ENCODE measurements at regions not wholly inside any gene's neighbourhood (a gene's known extent, or its start where the extent isn't known, plus 50 kb on each side); places are given as distances from the start of the nearest gene placed in this dataset.
"Not testable (repeated sequence)": the region's sequence is repeated elsewhere in the genome, so short reads cannot be mapped to it uniquely, and the experiment has no call there.

DNA sequence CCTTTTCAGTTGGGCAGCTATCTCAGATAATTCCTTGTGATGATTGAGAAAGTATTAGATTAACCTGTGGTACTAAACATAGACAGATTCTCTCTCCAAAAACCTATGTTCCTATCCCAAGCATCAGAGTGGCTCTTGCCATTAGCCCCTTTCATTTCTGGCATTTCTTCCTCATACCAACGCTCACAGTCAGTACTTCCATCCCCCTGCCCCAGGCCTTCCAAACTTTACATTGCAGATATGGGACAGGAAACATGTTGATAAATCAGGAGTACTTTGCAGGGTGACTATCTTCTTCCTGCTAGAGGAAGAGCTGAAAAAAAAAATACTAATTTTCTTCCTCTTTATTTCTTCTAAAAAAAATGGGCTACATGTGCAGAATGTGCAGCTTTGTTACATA lies 442.6 kb upstream of the RGMB start:
- no peak for DNase-seq

- no peak for DNase-seq
Measured at GRCh38 chr5:98333921-98334320, 439.5 kb upstream of the RGMB start.

- DNase-seq = no peak
Measured at GRCh38 chr5:98334946-98335345, 438.5 kb upstream of the RGMB start.

GRCh38 chr5:98339141-98339848 lies 434.2 kb upstream of the RGMB start:
- DNase-seq = no peak

DNA sequence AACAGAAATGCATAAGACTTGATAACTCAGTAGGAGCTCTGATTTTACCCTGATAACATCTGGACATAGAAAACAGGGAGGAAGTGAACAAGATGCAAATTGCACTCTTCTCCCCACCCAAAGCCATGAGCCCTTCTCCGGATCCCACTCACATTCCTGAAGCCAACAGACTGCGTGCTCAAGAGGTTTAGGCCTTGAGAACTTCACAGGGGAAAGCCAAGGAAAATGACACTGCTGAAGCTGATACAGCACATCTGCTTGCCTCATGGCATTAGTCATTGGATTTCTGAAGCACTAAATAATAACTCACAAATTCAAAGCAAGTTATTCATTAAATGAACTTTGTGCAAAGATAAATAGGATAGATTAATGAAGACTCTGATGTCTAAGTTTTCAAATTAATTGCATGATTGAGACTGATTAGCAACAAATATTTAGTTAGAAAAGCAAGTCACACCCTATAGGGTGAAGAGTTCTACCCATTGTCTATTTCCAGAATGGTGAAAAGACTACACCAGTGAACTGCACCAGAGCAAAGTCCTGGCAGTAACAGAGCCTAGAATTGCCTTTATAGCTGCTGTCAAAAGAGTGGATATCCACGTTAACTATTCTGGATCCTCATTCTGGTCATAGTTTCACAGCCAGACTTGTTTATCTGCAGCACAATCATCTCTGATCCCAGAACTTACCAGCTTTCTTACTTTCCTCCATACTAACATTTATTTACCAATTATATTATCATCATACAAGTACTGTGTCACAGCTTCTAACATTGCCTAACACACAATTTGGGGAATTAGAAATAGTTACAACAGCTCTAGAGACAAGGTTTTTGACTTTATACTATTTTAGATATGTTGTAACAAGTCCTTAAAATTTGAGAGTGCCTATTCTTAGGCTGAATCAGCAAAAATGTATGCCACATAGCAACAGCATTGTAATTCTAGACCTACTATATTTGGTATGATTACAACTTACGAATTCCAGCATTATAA lies 432.1 kb upstream of the RGMB start:
- DNase-seq = no peak

GRCh38 chr5:98342958-98343660 lies 430.4 kb upstream of the RGMB start:
- not testable (repeated sequence) for DNase-seq

GRCh38 chr5:98349251-98349989 lies 424.0 kb upstream of the RGMB start:
- no peak for DNase-seq

- no peak for DNase-seq
Measured at GRCh38 chr5:98349990-98350365, 423.5 kb upstream of the RGMB start.

DNA sequence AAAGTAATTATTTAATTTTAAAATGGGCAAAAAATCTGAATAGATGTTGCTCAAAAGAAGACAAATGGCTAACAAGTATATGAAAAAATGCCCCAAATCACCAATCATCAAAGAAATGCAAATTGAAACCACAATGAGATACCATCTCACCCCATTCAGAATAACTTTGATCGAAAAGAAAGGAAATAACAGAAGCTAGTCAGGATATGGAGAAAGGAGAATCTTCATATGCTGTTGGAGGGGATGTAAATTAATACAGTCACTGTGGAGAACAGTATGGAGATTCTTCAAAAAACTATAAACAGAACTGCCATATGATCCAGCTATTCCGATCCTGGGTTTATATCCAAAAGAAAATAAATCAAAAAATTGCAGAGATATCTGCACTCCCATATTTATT lies 418.5 kb upstream of the RGMB start:
- no peak for DNase-seq

- DNase-seq = no peak
Measured at GRCh38 chr5:98360548-98360947, 412.9 kb upstream of the RGMB start.

- no peak for DNase-seq
Measured at GRCh38 chr5:98363157-98363556, 410.3 kb upstream of the RGMB start.

GRCh38 chr5:98364549-98364948 lies 408.9 kb upstream of the RGMB start:
- DNase-seq = no peak

- DNase-seq = peak; percentile 92
Measured at GRCh38 chr5:98365126-98365525, 408.3 kb upstream of the RGMB start.

DNA sequence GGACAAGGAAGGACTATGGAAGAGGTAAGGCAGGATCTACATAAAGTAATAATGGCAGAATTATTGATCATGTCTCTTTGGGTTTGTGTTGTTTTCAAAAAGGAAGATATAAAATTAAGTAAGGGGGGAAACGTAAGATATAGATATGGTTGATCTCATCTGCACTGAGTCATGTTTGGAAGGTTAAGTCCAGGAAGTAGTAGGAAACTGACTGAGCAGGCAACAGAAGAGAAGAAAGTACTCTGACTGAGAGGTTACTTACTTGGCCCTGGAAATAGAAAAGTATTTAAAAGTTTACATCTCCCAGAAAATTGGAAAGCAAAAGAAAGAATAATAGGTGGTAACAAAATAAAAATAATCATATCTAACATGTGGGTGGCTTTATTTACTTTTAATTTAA lies 405.3 kb upstream of the RGMB start:
- DNase-seq = no peak

GRCh38 chr5:98372351-98372750 lies 401.1 kb upstream of the RGMB start:
- DNase-seq = no peak

DNA sequence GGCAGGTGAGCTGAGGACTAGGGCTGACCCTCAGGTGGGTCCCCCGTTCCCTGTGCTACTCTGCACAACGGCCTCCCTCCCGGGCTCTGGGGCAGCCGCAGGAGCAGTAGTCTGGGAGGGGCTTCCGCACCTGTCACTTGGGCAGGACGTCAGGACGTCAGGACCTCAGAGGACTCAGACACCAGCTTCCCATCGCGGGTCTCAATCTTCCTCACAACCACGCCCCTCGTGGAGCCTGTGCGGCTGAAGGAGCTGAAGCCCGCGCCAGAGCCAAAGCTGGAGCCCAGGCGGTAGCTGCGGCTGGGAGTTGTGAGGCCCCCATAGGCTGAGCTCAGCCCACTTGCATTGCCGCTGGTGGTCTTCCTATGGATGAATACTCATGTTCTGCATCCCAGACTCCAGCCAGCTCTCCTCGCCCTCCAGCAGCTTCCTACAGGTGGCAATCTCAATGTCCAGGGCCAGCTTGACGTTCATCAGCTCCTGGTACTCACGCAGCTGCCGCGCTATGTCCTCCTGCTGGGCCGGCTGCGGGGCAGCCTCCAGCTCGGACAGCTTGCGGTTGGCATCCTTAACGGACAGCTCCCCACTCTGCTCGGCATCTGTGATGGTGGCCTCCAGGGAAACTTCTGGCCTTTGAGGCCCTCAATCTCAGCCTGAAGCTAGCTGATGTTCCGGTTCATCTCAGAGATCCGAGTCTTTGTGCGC lies 381.4 kb upstream of the RGMB start:
- DNase-seq = no peak

DNA sequence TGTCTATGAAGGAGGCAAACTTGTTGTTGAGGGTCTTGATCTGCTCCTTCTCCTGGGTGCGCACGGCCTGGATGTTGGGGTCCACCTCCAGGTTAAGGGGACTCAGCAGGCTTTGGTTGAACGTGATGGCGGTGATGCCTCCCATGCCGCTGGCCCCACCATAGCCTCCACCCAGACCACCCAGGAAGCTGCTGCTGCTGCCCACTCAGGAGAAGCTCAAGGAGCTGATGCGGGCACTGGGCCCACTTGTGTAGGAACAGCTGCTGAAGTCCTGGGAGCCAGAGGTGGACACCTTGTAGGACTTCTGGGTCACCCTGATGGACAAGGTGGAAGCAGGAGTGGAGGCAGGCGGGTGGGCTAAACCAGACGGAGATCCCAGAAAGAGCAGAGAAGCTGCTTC lies 380.3 kb upstream of the RGMB start:
- not testable (repeated sequence) for DNase-seq

GRCh38 chr5:98397081-98397480 lies 376.4 kb upstream of the RGMB start:
- DNase-seq = no peak

GRCh38 chr5:98398465-98398864 lies 375.0 kb upstream of the RGMB start:
- no peak for DNase-seq

GRCh38 chr5:98401656-98402055 lies 371.8 kb upstream of the RGMB start:
- no peak for DNase-seq

DNA sequence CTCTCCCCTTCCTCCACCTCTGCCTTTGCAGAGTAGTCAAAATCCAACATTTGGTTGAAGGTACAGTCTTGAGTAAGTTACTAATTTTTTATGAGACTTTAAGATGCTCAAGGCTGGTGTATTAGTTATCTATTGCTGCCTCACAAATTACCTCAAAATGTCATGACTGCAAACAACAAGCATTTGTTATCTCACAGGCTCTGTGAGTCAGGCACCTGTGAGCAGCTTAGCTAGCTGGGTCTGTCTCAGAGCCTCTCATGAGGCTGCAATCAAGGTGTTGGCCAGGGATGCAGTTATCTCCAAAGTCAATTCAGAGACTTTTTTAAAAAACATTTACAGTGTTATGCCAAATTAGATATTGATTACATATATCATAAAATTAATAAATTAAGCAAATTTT lies 371.3 kb upstream of the RGMB start:
- no peak for DNase-seq

- DNase-seq = no peak
Measured at GRCh38 chr5:98403131-98403530, 370.3 kb upstream of the RGMB start.

Data from NCI-H1092 treated with DMSO at 0.1 percent for 48 hours (cell line).